Activated CD4-positive, alpha-beta memory T cell treated with anti-CD3 and anti-CD28 coated beads, Interleukin-2, amount 10 ng/mL, durations not matched to agents 7 days and 5 days (primary cell): ENCODE measurements at regions not wholly inside any gene's neighbourhood (a gene's known extent, or its start where the extent isn't known, plus 50 kb on each side); places are given as distances from the start of the nearest gene placed in this dataset.

Experiments used
- CTCF ChIA-PET: fragments of 350-600 bp; sonication (Branson Sonifier 250); formaldehyde crosslinking; loops from one replicate; lab custom pipeline; 2021; ENCODE audit warnings: antibody characterized with exemption, inconsistent platforms; lab: Charles Lee
- POLR2A ChIA-PET: fragments of 350-600 bp; sonication (Branson Sonifier 250); formaldehyde crosslinking; loops from one replicate; lab custom pipeline; 2021; ENCODE audit warnings: antibody characterized with exemption; lab: Charles Lee
- DNase-seq: peaks from one replicate; pipeline ENCODE4 v3.0.0-alpha.2; 2020
- H3K27ac Mint-ChIP-seq: one replicate; pipeline ENCODE4 v1.8.0; 2021; ENCODE audit warnings: mild to moderate bottlenecking, mixed read lengths
- H3K27me3 Mint-ChIP-seq: one replicate; pipeline ENCODE4 v1.8.0; 2021; ENCODE audit warnings: mixed read lengths
- H3K36me3 Mint-ChIP-seq: one replicate; pipeline ENCODE4 v1.8.0; 2021; ENCODE audit warnings: low read depth, mixed read lengths
- H3K4me1 Mint-ChIP-seq: one replicate; pipeline ENCODE4 v1.8.0; 2021; ENCODE audit warnings: mixed read lengths
- H3K4me3 Mint-ChIP-seq: one replicate; pipeline ENCODE4 v1.8.0; 2021; ENCODE audit warnings: mild to moderate bottlenecking, mixed read lengths
- H3K9me3 Mint-ChIP-seq: one replicate; pipeline ENCODE4 v1.8.0; 2021; ENCODE audit warnings: mixed read lengths

DNA sequence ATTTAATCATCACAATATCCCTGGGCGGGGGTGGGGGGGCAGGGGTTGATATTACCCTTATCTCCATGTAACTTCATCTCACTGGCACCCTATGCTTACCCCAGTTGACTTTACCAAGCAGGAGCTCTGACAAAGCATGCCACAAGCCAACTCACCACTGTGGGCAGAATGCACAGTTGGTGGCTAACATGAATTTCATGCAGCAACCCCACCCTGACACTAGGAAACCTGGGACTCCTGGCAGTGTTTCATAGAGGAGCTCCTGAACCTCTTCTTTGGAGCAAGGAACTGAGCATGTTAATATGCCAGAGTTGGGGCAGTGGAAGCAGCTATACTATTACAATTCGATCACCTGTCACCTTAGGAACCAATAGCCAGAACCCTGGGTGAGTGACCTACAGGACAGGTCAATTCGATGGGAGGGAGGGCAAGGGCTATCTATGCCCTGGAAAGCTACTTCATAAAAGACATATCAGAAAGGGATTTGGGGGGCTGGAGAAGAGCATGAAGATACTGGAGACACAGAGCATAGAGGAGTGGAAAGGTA is 97.2 kb upstream of the ACSL4 start:
- H3K27ac Mint-ChIP-seq: no peak overlapping the region
- peaks cover 2% of the 10 kb centered on the region for H3K27me3 Mint-ChIP-seq
- DNase-seq: no peak
- H3K4me1 Mint-ChIP-seq: no peaks in the 10 kb centered on the region
- ChIA-PET POLR2A (no interaction called here), CTCF (interaction anchor here (1.0 kb wide), 1 partner anchor 26 kb away, joined by 3 read pairs; no protein-coding TSS in a partner anchor)
- no peak overlapping the region for H3K4me3 Mint-ChIP-seq
- no peaks in the 10 kb centered on the region for H3K36me3 Mint-ChIP-seq
- H3K9me3 Mint-ChIP-seq: no peaks in the 10 kb centered on the region

DNA sequence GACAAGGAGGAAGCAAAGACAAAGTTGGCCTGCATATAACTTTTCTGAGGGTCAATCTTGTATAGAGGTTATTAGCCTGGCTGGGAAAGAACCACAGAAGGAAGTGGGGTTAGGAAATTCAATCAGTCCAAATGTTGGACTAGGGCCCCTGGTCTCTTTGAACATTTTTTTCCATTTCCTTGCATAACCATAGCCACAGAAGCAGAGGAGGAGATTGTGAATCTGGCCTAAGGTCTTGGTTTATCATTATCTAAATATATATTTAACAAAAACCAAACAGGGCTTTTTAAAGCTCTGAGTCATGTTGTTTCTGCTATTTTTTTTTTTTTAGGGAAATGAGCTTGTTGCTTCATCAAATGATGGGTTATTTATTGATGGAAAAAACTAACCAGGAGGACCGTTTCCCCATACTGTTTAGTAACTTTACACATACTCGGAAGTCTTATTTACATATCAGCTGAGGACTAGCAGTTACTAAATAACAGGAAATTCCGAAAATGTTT is 97.7 kb upstream of the ACSL4 start:
- no peak for DNase-seq
- Mint-ChIP-seq H3K4me1 (no peaks in the 10 kb centered on the region), H3K9me3 (no peaks in the 10 kb centered on the region), H3K36me3 (no peaks in the 10 kb centered on the region), H3K27ac (no peak overlapping the region), H3K4me3 (no peak overlapping the region), H3K27me3 (peaks cover 2% of the 10 kb centered on the region)
- ChIA-PET CTCF (interaction anchor here (0.7 to 1.0 kb wide), 2 partner anchors 17 to 26 kb away, joined by 3 read pairs; no protein-coding TSS in a partner anchor), POLR2A (no interaction called here)

DNA sequence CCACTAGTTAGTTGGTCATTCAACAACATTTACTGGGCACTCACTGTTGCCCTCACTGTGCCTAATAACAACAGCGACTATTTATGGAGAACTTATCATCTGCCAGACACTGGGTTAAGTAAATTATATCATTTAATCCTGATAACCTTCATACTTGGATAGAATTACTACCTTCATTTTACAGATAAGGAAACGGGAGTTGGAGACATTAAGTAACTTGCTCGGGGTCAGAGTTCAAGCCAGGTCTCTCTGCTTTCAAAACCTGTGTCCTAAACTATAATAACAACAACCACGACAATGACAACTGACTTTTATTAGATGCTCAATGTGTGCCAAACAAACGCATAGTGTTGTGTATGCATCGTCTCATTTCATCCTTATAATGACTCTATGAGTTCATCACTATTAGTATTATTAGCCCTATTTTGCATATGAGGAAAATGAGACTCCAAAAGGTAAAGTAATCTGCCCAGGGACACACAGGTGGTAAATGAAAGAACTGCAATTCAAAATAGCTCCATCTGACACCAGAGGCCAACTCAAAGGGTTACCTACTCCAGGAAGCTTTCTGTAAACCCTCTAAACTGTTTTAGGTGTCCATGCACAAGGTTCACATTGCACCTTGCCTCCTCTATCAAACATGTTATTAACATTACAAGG is 98.4 kb upstream of the ACSL4 start:
- no peaks in the 10 kb centered on the region for H3K4me1 Mint-ChIP-seq
- POLR2A ChIA-PET: no interaction called here
- CTCF ChIA-PET: interaction anchor here (0.7 kb wide), 1 partner anchor 16 kb away, joined by 3 read pairs; no protein-coding TSS in a partner anchor

DNA sequence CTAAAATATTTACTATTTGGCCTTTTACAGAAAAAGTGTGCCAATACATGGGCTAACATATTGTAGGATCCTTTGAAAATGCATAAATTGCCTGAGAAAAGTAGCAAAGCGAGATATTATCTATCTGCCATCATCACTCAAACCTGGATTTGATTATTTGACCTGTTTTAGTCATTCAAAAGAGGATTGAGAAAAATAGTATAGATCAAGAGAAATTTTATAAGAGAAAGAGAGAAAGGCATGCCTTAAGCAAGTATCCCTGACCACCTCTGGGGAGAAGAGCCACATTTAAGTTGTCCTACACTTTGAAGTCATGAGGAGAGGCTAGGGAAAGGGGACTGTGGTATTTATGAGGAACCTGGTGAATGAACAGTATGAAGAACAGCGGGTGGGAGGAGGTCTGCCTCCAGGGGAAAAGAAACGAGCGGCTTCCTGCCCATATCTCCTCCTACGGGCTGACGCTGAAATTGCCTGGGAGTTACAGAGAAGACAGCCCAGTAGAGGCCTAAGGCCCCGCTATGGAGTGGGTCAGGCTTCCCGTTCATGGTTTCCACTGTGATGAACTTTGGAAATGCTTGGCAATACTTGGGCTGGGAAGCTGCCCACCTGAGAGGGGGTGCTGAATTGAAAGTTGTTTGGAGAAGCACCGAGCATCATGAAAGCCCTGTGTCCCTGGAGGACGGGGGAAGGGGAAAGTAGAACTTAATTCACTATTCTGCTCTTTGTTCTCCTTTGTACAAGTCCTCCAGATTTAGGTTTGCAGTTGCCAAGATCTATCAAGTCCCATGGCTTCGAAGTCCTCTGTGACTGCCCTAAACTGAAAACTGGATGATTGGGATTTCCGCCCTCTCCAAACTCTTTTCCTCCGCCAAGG is 106.9 kb upstream of the ACSL4 start:
- Mint-ChIP-seq H3K27ac (no peak overlapping the region), H3K36me3 (no peaks in the 10 kb centered on the region), H3K4me1 (peaks cover 4% of the 10 kb centered on the region), H3K9me3 (no peaks in the 10 kb centered on the region), H3K27me3 (no peaks in the 10 kb centered on the region), H3K4me3 (no peak overlapping the region)
- POLR2A ChIA-PET: no interaction called here
- CTCF ChIA-PET: no interaction called here
- DNase-seq: no peak

More for the DNA sequence above, 98.4 kb upstream of the ACSL4 start:
- no peak overlapping the region for H3K27ac Mint-ChIP-seq
- no peak for DNase-seq
- H3K4me3 Mint-ChIP-seq: no peak overlapping the region
- H3K36me3 Mint-ChIP-seq: no peaks in the 10 kb centered on the region
- H3K9me3 Mint-ChIP-seq: no peaks in the 10 kb centered on the region
- peaks cover 2% of the 10 kb centered on the region for H3K27me3 Mint-ChIP-seq

DNA sequence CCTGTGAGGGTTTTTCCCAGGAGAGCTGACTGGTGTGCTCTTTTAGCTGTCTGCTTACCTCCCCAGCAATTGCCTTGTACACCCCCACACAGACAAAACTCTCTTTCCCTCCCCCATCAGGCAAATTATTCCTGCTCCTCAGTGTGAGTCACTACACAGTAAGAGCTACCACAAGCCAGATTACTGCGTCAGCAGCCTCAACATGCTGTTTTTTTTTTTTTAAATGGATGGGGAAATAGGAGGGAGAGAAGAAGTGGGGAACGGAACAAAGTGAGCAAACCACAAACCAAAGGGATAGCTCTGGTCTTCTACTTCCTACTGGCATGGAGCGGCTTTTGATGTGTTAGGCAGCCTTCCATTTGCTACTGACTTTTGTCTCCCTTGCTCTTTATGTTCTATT is 107.5 kb upstream of the ACSL4 start:
- H3K4me3 Mint-ChIP-seq: no peak overlapping the region
- no peaks in the 10 kb centered on the region for H3K9me3 Mint-ChIP-seq
- no peaks in the 10 kb centered on the region for H3K36me3 Mint-ChIP-seq
- no peak for DNase-seq
- ChIA-PET CTCF (no interaction called here), POLR2A (no interaction called here)
- no peak overlapping the region for H3K27ac Mint-ChIP-seq
- H3K4me1 Mint-ChIP-seq: peaks cover 4% of the 10 kb centered on the region
- no peaks in the 10 kb centered on the region for H3K27me3 Mint-ChIP-seq

DNA sequence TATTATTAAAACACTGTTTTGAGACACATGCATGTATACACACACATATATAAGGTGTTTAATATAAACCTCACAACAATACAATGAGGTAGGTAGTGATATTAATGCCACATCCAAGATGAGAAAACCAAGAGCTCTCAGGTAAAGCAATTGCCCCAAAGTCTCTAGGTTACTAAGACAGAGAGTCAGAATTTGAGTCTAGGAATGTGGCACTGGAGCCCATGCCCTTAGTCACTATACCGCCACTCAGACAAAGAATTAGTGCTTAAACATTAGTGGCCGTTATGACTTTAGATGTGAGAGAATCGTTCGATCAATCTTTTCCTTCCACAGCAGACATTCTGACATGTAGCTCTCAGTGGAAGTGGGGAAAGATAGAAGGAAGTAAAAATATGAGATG is 108.2 kb upstream of the ACSL4 start:
- ChIA-PET CTCF (interaction anchor here (3.1 kb wide), 1 partner anchor 15 kb away, joined by 12 read pairs; no protein-coding TSS in a partner anchor), POLR2A (no interaction called here)
- no peak for DNase-seq
- Mint-ChIP-seq H3K4me3 (no peak overlapping the region), H3K9me3 (no peaks in the 10 kb centered on the region), H3K4me1 (peaks cover 4% of the 10 kb centered on the region), H3K36me3 (no peaks in the 10 kb centered on the region), H3K27me3 (no peaks in the 10 kb centered on the region), H3K27ac (no peak overlapping the region)

DNA sequence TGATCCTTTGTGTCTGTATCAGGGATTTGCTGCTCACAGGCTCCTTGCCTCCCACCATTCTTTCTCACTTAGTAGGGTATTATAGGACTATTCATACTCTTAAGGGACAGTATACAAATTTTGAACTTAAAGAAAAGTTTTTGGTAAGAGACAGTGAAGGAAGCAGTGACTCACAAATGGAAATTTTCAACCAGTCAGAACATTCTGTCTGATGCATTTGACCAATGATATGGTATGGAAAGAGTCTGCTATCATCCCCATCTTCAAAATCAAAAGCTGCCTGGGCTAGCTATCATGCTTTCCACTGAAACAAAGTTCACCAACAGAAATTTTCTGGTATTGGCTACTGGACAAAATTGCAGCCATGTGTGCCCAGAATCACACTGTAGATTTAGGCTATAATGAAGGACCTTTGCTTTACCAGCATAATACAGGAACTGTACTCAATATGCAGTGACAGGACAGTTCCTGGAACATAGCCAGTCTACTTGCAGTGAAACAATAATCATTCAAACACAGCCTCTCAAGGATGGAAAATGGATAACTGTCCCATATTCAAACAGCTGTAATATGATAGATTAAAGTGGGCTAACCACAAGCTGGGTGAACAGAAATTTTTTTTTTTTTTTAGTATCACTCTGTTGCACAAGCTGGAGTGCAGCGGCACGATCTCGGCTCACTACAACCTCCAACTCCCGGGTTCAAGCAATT is 109.0 kb upstream of the ACSL4 start:
- no peak for DNase-seq
- no peaks in the 10 kb centered on the region for H3K36me3 Mint-ChIP-seq
- no peaks in the 10 kb centered on the region for H3K9me3 Mint-ChIP-seq
- H3K4me3 Mint-ChIP-seq: no peak overlapping the region
- ChIA-PET POLR2A (no interaction called here), CTCF (interaction anchor here (3.1 kb wide), 1 partner anchor 14 kb away, joined by 12 read pairs; no protein-coding TSS in a partner anchor)
- H3K27ac Mint-ChIP-seq: no peak overlapping the region
- peaks cover 4% of the 10 kb centered on the region for H3K4me1 Mint-ChIP-seq
- H3K27me3 Mint-ChIP-seq: no peaks in the 10 kb centered on the region

DNA sequence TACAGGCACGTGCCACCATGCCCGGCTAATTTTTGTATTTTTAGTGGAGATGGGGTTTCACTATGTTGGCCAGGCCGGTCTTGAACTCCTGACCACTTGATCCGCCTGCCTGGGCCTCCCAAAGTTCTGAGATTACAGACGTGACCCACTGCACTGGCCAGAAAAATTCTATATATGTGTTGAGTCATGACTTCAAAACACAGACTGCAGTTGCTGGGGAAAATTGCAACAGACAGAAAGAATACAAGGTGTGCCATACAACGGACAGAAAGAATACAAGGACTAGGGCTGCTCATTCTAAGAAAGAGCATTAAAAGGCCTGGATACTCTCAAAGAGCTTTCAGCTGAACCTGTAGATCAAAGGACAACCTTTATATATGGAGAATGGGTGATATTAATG is 109.6 kb upstream of the ACSL4 start:
- Mint-ChIP-seq H3K36me3 (no peaks in the 10 kb centered on the region), H3K9me3 (no peaks in the 10 kb centered on the region), H3K4me1 (peaks cover 8% of the 10 kb centered on the region), H3K27ac (no peak overlapping the region), H3K27me3 (no peaks in the 10 kb centered on the region), H3K4me3 (no peak overlapping the region)
- DNase-seq: no peak
- ChIA-PET POLR2A (no interaction called here), CTCF (interaction anchor here (3.1 kb wide), 1 partner anchor 13 kb away, joined by 12 read pairs; no protein-coding TSS in a partner anchor)

DNA sequence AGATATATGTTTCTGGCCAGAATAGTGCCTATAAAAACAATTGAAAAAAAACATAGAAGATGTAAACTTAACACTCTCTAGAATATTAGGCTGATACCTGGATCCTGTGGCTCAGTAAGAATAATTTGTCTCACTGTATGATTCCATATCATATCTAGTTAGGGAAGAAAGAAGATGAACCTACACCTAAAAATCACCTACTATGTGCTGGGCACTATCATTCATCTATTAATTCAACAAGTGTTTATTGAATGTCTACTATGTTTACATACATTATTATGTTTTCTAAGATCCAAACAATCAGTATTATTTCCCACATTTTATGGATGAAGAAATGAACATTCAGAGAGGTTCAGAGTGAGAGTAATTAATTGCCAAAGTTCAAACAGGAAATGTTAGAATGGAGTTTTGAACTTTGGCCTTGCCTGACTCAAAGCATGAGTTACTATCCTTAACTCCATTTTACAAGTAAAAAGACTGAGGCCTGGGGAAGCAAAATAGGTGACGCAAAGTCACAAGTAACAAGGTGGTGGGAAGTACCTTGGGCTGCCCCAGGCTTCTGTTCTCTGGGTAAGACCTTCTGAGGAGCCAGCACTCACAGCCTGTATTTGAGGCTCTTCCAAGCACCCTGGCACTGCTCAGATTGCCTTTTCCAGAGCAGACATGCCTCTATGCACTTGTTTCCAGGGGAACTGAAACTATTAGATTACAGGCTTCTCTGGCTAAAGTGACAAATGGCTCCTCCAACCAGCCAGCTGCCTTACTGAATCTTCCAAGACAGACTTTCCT is 111.1 kb upstream of the ACSL4 start:
- Mint-ChIP-seq H3K36me3 (no peaks in the 10 kb centered on the region), H3K4me3 (no peak overlapping the region), H3K27ac (no peak overlapping the region), H3K4me1 (peaks cover 19% of the 10 kb centered on the region), H3K27me3 (no peaks in the 10 kb centered on the region), H3K9me3 (no peaks in the 10 kb centered on the region)
- ChIA-PET POLR2A (no interaction called here), CTCF (interaction anchor here (3.1 kb wide), 1 partner anchor 12 kb away, joined by 12 read pairs; no protein-coding TSS in a partner anchor)
- no peak for DNase-seq

DNA sequence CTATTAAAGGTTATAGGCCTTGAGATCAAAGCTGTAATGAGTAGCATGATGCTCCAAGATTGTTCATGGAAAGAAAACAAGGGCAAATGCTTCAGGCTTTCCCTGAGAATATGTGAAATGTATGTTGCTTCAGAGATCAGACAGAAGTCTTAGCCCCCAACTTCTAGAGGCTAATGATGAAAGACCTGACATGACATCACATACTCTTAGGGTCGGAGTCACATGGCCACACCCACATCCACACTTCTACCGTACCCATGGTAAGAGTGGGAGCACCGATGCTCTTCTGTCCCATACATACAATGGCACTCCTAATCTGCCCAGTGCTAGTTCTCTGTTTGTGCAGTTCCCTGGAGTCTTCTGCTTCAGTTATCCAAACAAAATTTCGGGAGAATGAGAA is 111.9 kb upstream of the ACSL4 start:
- Mint-ChIP-seq H3K36me3 (no peaks in the 10 kb centered on the region), H3K9me3 (no peaks in the 10 kb centered on the region), H3K27me3 (no peaks in the 10 kb centered on the region), H3K4me3 (no peak overlapping the region), H3K27ac (no peak overlapping the region), H3K4me1 (peaks cover 19% of the 10 kb centered on the region)
- CTCF ChIA-PET: no interaction called here
- no peak for DNase-seq
- POLR2A ChIA-PET: no interaction called here

DNA sequence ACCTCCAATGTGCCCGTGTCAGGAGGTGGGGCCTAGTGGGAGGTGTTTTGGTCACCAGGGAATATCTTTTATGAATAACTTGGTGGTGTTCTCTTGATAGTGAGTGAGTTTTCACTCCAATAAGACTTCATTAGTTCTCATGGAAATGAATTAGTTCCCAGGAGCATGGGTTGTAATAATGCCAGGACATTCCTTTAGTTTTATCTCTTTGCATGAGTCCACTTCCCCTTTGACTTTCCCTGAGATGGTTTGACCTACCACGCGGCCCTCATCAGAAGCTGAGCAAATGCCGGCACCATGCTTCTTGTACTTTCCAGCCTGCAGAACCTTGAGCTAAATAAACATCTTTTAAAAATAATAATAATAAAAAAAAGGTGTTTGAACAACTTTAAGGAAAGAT is 112.9 kb upstream of the ACSL4 start:
- POLR2A ChIA-PET: no interaction called here
- Mint-ChIP-seq H3K9me3 (no peaks in the 10 kb centered on the region), H3K27ac (no peak overlapping the region), H3K4me3 (no peak overlapping the region), H3K36me3 (no peaks in the 10 kb centered on the region), H3K4me1 (peaks cover 19% of the 10 kb centered on the region), H3K27me3 (no peaks in the 10 kb centered on the region)
- CTCF ChIA-PET: interaction anchor here (1.4 to 1.7 kb wide), 2 partner anchors 11 to 137 kb away, joined by 3 read pairs; no protein-coding TSS in a partner anchor
- DNase-seq: no peak
